WI38 (cell line): ENCODE measurements at regions not wholly inside any gene's neighbourhood (a gene's known extent, or its start where the extent isn't known, plus 50 kb on each side); places are given as distances from the start of the nearest gene placed in this dataset.

Experiments
- H3K4me3 ChIP-seq: 2 replicates; pipeline ENCODE4 v1.5.1; 2011; ENCODE audit warnings: low read depth, mild to moderate bottlenecking, control low read depth, low read length
- TF ChIP-seq, protein P1 (sequence below): IDR thresholded peaks from 2 replicates; pipeline ENCODE4 v1.5.1; 2012; ENCODE audit warnings: low read depth, mild to moderate bottlenecking, control low read depth, low read length

DNA sequence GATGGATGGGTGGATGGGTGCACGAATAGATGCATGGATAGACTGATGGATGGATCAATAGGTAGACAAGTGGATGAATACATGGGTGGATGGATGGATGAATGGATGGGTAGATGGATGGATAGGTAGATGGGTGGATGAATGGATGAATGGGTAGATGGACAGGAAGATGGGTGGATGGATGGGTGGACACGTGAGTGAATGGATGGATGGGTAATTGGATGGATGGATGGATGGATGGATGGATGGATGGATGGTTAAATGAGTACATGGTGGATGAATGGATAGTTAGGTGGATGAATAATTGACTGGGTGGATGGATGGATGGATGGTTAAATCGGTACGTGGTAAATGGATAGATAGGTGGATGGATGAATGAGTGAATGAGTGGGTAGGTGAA, 89.7 kb upstream of the ZNF469 start:
- TF ChIP-seq, protein P1, sequence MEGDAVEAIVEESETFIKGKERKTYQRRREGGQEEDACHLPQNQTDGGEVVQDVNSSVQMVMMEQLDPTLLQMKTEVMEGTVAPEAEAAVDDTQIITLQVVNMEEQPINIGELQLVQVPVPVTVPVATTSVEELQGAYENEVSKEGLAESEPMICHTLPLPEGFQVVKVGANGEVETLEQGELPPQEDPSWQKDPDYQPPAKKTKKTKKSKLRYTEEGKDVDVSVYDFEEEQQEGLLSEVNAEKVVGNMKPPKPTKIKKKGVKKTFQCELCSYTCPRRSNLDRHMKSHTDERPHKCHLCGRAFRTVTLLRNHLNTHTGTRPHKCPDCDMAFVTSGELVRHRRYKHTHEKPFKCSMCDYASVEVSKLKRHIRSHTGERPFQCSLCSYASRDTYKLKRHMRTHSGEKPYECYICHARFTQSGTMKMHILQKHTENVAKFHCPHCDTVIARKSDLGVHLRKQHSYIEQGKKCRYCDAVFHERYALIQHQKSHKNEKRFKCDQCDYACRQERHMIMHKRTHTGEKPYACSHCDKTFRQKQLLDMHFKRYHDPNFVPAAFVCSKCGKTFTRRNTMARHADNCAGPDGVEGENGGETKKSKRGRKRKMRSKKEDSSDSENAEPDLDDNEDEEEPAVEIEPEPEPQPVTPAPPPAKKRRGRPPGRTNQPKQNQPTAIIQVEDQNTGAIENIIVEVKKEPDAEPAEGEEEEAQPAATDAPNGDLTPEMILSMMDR: no peak
- no peak overlapping the region for H3K4me3 ChIP-seq

DNA sequence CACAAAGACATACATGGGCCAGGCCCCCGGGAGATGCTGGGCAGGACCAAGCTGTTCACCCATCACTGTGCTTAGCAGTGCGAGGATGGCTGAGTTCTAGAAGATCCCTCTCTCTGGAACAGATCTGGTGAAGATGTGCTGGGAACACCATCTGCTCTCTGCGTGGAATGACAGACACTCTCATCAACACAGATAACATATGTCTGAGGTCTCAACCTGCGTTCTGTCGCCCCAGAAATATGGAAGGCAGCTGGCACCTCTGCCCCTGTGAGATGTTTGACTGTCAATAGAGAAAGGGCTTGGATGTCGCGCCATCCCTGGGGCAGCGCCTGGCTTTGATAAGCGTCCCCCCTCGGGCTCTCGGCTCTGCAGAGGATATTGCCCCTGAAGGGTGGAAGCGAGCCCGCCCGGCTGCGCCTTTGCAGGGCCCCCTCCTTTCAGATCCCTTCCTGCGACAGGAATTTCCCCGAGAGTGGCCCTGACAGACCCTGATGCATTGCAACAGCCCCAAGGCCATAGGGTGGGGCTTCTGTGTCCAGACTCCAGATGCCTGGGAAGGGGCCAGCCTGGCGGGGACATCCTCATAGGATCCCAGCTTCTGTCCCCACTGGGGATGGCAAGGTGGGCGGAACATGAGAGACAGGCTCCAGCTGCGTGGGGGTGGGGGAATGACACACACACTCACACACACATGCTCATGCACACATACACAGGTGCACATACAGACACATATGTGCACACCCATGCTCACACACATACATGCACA, 86.9 kb upstream of the ZNF469 start:
- no peak overlapping the region for H3K4me3 ChIP-seq
- TF ChIP-seq, protein P1: no peak

DNA sequence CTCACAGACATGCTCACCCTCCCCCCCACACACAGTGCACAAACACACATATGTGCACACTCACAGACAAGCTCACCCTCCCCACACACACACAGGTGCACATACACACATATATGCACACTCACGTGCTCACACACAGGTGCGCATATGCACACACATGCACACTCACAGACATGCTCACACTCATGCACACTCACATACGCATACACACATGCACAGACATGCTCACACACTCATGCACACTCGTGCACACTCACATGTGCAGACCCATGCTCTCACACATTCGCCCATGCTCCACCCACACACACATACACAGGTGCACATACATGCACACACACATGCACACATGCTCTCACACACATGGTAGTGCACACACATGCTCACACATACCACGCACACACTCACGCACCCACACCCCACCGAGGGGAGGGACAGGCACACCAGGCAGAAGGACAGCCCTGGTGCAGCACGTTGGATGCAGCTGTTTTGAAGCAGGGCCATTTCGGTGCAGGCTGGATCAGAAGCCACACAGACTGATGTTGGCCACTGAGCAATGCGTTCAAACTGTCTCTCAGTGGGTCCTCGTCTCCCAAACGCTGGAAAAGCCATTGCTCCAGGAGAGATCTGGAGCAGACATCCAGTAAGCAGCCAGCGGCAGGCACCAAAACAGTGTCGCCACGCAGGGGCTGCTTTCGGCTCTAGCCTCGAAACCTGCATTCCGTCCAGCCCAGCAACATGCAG, 86.2 kb upstream of the ZNF469 start:
- TF ChIP-seq, protein P1: no peak
- H3K4me3 ChIP-seq: no peak overlapping the region

DNA sequence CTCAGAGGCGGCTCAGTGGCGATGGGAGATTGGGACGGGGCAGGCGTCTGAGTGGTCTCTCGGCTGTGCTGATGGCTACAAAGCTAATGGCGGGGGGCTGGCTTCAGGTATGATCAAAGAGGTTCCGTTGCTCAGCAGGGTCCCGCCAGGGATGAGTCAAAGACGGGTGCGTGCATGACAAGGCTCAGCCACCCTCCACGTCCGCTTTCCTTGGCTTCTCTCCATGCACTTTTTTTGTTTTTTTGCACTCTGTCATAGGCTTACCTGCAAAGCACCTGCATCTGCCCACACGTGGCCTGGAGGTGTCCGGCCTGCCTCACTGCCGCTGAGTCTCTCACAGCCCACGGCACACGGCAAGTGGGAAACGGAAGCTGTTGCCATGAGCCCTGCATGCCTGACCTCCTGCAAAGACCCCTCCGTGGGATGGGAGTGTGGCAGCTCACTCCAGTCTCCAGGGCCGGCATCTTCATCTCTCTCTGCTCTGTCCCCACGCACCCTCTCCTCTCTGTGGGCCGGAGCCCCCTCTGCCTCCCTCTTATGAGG, 85.5 kb upstream of the ZNF469 start:
- no peak overlapping the region for H3K4me3 ChIP-seq
- TF ChIP-seq, protein P1: no peak

DNA sequence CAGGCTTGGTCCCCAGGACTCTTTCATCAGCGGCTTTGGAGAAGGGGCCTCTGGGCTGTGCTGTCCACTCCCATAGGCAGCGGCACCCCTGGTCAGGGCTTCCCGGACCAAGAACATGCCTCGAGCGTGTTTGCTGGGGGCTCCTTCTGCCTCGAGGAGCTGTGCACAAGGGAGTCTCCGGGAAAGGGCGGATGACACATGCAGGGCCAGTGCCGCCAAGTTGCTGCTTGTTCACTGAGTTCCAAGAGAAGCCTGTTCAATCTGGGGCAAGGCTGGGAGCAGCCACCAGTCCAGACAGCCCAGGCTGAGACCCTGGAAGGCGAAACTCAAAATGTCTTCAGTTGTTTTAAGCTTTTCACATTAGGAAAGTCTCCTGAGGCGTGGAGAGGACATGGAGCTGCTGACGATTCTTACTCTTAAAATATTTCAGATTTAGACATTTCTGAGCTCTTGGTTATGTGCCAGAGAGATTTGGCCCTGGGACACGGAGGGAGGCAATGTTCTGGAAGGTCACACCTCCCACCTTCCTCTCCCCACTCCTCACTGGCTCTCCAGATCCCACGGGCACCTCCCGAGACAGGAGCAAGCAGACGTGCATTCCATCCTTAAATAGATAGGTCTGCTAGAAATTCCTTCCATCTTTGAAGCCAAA, 84.5 kb upstream of the ZNF469 start:
- H3K4me3 ChIP-seq: no peak overlapping the region
- TF ChIP-seq, protein P1: no peak

DNA sequence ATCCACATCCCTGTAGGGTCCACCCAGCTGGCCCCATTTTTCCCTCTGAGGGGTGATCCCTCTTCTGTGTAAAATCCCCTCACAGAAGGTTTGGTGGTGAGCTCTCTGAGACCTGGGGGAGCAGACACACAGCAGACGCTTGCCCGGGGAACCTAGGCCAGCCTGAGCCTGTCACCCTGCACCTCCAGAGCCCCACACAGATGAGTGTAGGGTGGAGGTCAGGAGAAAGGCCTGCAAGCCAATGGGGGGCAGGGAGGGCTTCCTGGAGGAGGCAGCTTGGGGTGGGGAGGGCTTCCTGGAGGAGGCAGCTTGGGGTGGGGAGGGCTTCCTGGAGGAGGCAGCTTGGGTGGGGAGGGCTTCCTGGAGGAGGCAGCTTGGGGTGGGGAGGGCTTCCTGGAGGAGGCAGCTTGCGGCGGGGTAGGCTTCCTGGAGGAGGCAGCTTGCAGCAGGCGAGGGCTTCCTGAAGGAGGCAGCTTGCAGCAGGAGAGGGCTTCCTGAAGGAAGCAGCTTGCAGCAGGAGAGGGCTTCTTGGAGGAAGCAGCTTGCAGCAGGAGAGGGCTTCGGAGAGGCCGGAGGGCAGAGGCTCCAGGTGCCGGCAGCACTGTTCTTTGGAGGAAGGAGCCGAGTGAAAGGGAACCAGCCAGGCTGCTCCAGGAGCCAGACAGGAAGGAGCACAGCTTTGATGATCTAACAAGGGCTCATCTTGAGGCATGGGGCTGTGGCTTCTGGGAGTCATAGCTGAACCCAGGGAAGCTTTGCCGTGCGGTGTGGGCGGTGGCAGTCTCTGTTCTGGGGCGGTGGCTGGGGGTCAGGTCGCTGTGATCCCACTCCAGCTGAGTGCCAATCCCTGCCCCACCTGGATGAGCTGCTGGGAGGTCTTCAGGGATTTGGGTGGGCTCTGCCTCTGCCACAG, 83.7 kb upstream of the ZNF469 start:
- TF ChIP-seq, protein P1: no peak
- no peak overlapping the region for H3K4me3 ChIP-seq
